ENCODE measurements at regions not wholly inside any gene's neighbourhood (a gene's known extent, or its start where the extent isn't known, plus 50 kb on each side); places are given as distances from the start of the nearest gene placed in this dataset.
"Not testable (repeated sequence)": the region's sequence is repeated elsewhere in the genome, so short reads cannot be mapped to it uniquely, and the experiment has no call there.

- DNase-seq (no peak), ATAC-seq (no peak)
- WGBS, 4 donors: 65 to 76% methylated on average over 8 of the region's 8 CpGs; no CpG with 5 or more reads in 2 of the 4 donors
- H3K27me3 ChIP-seq: no peaks in the 10 kb centered on the region
- H3K9me3 ChIP-seq: no peaks in the 10 kb centered on the region
- no peaks in the 10 kb centered on the region for H3K4me1 ChIP-seq
- H3K27ac ChIP-seq: no peak overlapping the region
- intact Hi-C loops (cut with DNase I): no loop called here
- no peak for TF ChIP-seq POLR2A (IDR thresholded peaks at IDR 0.05)
- TF ChIP-seq CTCF (IDR thresholded peaks at IDR 0.05): no peak
- H3K36me3 ChIP-seq: no peaks in the 10 kb centered on the region
- no peak overlapping the region for H3K4me3 ChIP-seq
Measured at GRCh38 chr14:106087837-106088236, 561.5 kb downstream of the TMEM121 start.

DNA sequence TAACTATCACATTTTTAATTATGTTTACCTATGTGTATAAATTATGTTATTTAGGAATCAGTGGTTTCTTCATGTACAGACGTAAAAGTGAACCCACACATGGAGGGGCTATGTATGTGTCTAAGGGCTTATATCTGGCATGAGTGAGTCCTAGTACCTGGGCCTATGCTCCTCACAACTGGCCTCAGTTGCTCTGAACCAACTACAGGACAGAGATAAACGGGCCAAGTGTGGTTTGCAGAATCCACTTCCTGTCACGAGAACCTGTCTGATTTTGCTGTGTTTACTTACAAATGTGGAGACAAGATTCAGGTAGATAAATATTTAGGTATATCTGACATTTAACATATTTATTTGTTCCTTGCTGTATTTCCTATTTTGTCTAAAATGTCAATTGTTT is 562.5 kb downstream of the TMEM121 start:
- H3K27me3 ChIP-seq; H3K36me3 ChIP-seq; ATAC-seq; H3K27ac ChIP-seq; intact Hi-C loops (cut with DNase I); H3K9me3 ChIP-seq; H3K4me3 ChIP-seq; H3K4me1 ChIP-seq; DNase-seq: not testable (repeated sequence)
- 53 to 58% methylated on average over 3 of the region's 3 CpGs; no CpG with 5 or more reads in 2 of the 4 donors for WGBS, 4 donors

DNA sequence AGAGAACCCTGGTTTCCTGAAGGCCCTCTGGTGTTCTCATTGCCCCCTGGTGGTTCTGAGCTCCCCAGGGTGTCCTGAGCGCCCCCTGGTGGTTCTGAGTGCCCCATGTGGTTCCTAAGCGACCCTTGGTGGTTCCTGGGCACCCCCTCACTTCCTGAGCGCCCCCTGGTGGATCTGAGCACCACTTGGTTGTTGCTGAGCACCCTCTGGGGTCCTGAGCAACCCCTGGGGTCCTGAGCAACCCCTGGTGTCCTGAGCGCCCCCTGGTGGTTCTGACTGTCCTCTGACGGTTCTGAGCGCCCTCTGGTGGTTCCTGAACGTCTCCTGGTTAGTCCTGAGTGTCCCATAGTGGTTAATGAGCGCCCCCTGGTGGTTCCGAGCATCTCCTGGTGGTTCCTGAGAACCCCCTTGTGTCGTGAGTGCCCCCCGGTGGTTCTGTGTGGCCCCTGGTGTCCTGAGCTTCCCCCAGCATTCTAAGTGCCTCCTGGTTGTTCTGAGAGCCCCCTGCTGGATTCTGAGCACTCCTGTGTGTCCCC is 568.3 kb downstream of the TMEM121 start:
- Histone ChIP-seq H3K27ac (no peak overlapping the region), H3K4me3 (no peak overlapping the region), H3K27me3 (no peaks in the 10 kb centered on the region), H3K4me1 (no peaks in the 10 kb centered on the region), H3K36me3 (no peaks in the 10 kb centered on the region), H3K9me3 (no peaks in the 10 kb centered on the region)
- TF ChIP-seq CTCF (IDR thresholded peaks at IDR 0.05) (peak in 3 of 12 donors; percentile 8 to 19 (median 16)), POLR2A (IDR thresholded peaks at IDR 0.05) (no peak)
- whole genome bisulfite sequencing, 4 donors: 23 to 34% methylated on average over 3 to 11 of the region's 11 CpGs; no CpG with 5 or more reads in 2 of the 4 donors
- DNase-seq: no peak
- no peak for ATAC-seq
- intact Hi-C loops (cut with DNase I): no loop called here

GRCh38 chr14:106107703-106108102 is 581.3 kb downstream of the TMEM121 start:
- no peak for ATAC-seq
- DNase-seq: no peak
- Histone ChIP-seq H3K9me3 (no peaks in the 10 kb centered on the region), H3K27ac (no peak overlapping the region), H3K4me1 (no peaks in the 10 kb centered on the region), H3K36me3 (no peaks in the 10 kb centered on the region), H3K27me3 (no peaks in the 10 kb centered on the region), H3K4me3 (no peak overlapping the region)
- intact Hi-C loops (cut with DNase I): no loop called here
- WGBS, 4 donors: 49 to 50% methylated on average over 3 to 7 of the region's 7 CpGs; no CpG with 5 or more reads in 2 of the 4 donors
- TF ChIP-seq CTCF (IDR thresholded peaks at IDR 0.05) (no peak), POLR2A (IDR thresholded peaks at IDR 0.05) (no peak)

- intact Hi-C loops (cut with DNase I): no loop called here
- H3K27ac ChIP-seq: no peak overlapping the region
- no peaks in the 10 kb centered on the region for H3K4me1 ChIP-seq
- H3K9me3 ChIP-seq: no peaks in the 10 kb centered on the region
- H3K36me3 ChIP-seq: no peaks in the 10 kb centered on the region
- WGBS, 4 donors: 44 to 83% methylated on average over 1 of the region's 1 CpG; no CpG with 5 or more reads in 2 of the 4 donors
- DNase-seq (no peak), ATAC-seq (no peak)
- H3K27me3 ChIP-seq: no peaks in the 10 kb centered on the region
- TF ChIP-seq POLR2A (IDR thresholded peaks at IDR 0.05) (no peak), CTCF (IDR thresholded peaks at IDR 0.05) (no peak)
- no peak overlapping the region for H3K4me3 ChIP-seq
Measured at GRCh38 chr14:106109337-106109736, 583.0 kb downstream of the TMEM121 start.

All from heart left ventricle (tissue), 16 donors.